ENCODE measurements at regions not wholly inside any gene's neighbourhood (a gene's known extent, or its start where the extent isn't known, plus 50 kb on each side); places are given as distances from the start of the nearest gene placed in this dataset.

DNA sequence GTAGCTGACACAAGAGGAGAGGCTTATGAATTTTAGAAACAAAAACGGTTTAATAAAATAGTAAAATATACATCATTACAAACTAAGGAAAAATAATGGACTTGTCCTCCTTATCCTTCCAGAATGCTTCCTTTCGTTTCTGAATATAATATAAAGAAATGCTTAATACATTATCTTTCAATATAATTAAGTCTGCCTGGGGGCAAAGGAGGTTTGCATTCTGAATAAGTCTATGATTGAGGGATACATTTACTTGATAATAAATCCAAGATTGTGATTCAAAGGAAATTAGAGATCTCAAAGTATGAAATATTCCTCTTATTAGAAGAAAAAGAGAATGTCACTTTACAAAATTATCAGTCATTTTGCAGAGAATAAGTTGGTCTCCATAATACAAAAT lies 386.5 kb downstream of the SPATA31D1 start:
- Histone ChIP-seq H3K36me3 (ENCODE audit: control insufficient read depth in 4 of 4, insufficient read depth in 4 of 4, low read length in 4 of 4) (no peaks in the 10 kb centered on the region), H3K4me1 (ENCODE audit: control insufficient read depth in 5 of 5, insufficient read depth in 5 of 5, low read length in 5 of 5) (no peaks in the 10 kb centered on the region), H3K27ac (ENCODE audit: low read depth in 1 of 2, low read length in 1 of 2) (no peak overlapping the region), H3K4me3 (no peak overlapping the region), H3K9ac (ENCODE audit: insufficient read depth in 1 of 2, low read length in 2 of 2) (no peak overlapping the region), H3K9me3 (ENCODE audit: control insufficient read depth in 4 of 4, insufficient read depth in 3 of 4, low read length in 3 of 4) (no peaks in the 10 kb centered on the region), H3K27me3 (ENCODE audit: control insufficient read depth in 3 of 3, insufficient read depth in 3 of 3, low read length in 2 of 3) (no peaks in the 10 kb centered on the region)
- WGBS, 2 donors, result 86 to 93% methylated on average over 2 of the region's 2 CpGs
- ATAC-seq (ENCODE audit: insufficient read depth, low FRiP score), result no peak
- no peak for DNase-seq
- TF ChIP-seq, protein P1, sequence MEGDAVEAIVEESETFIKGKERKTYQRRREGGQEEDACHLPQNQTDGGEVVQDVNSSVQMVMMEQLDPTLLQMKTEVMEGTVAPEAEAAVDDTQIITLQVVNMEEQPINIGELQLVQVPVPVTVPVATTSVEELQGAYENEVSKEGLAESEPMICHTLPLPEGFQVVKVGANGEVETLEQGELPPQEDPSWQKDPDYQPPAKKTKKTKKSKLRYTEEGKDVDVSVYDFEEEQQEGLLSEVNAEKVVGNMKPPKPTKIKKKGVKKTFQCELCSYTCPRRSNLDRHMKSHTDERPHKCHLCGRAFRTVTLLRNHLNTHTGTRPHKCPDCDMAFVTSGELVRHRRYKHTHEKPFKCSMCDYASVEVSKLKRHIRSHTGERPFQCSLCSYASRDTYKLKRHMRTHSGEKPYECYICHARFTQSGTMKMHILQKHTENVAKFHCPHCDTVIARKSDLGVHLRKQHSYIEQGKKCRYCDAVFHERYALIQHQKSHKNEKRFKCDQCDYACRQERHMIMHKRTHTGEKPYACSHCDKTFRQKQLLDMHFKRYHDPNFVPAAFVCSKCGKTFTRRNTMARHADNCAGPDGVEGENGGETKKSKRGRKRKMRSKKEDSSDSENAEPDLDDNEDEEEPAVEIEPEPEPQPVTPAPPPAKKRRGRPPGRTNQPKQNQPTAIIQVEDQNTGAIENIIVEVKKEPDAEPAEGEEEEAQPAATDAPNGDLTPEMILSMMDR (IDR thresholded peaks at IDR 0.05; ENCODE audit: control extremely low read depth, extremely low read depth), result no peak

DNA sequence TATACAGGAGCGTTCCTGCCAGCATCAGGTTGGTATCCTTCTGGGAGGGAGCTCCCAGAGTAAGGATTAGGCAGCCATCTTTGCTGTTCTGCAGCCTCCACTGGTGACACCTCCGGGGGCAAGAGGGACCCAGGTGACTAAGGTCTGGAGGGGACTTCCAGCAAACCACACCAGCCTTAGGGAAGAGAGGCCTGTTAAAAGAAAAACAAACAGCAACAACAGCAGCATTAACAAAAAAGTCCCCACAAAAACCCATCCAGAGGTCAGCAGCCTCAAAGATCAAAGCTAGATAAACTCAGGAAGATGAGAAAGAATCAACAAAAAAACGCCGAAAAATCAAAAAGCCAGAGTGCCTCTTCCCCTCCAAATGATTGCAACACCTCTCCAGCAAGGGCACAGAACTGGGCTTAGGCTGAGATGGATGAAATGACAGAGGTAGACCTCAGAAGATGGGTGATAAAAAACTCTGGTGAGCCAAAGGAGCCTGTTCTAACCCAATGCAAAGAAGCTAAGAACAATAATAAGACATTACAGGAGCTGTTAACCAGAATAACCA lies 388.2 kb downstream of the SPATA31D1 start:
- ATAC-seq (ENCODE audit: insufficient read depth, low FRiP score), result no peak
- TF ChIP-seq, protein P1 (IDR thresholded peaks at IDR 0.05; ENCODE audit: control extremely low read depth, extremely low read depth), result no peak
- DNase-seq, result no peak
- H3K27ac ChIP-seq (ENCODE audit: low read depth in 1 of 2, low read length in 1 of 2), result no peak overlapping the region
- no peaks in the 10 kb centered on the region for H3K27me3 ChIP-seq (ENCODE audit: control insufficient read depth in 3 of 3, insufficient read depth in 3 of 3, low read length in 2 of 3)
- H3K36me3 ChIP-seq (ENCODE audit: control insufficient read depth in 4 of 4, insufficient read depth in 4 of 4, low read length in 4 of 4), result no peaks in the 10 kb centered on the region
- no peaks in the 10 kb centered on the region for H3K4me1 ChIP-seq (ENCODE audit: control insufficient read depth in 5 of 5, insufficient read depth in 5 of 5, low read length in 5 of 5)
- 82 to 86% methylated on average over 4 of the region's 4 CpGs for WGBS, 2 donors
- no peak overlapping the region for H3K9ac ChIP-seq (ENCODE audit: insufficient read depth in 1 of 2, low read length in 2 of 2)
- no peaks in the 10 kb centered on the region for H3K9me3 ChIP-seq (ENCODE audit: control insufficient read depth in 4 of 4, insufficient read depth in 3 of 4, low read length in 3 of 4)
- H3K4me3 ChIP-seq, result no peak overlapping the region

DNA sequence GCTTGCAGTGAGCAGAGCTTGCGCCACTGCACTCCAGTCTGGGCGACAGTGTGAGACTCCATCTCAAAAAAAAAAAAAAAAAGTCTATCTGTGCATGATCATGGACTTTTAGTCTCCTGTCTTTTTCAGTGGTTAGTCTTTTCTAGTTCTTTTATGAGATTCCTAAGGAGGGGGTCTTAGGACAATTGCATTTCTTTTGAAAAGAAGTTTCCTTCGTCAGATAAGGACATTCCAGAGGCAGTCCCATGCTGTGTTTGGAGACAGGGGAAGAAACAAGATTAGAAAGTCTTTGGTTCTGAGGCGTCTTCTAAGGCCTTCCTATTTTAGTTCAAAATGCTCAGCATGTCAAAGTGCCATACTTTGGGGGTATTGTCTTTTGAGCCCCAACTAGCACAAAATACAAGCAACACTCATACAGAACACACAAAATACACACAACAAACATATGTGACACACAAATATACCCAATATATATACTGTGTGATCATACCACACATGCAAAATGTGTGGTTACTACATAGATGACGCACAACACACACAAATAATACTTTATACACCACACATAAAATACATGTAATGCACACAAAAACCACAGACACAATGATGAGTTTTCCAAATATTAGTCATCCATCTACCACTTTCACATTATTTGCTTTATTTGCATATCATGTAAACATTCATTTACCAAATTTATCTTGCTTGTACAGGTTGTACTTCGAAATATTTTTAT lies 394.5 kb downstream of the SPATA31D1 start:
- TF ChIP-seq, protein P1 (IDR thresholded peaks at IDR 0.05; ENCODE audit: control extremely low read depth, extremely low read depth), result no peak
- no peak for ATAC-seq (ENCODE audit: insufficient read depth, low FRiP score)

More for the DNA sequence above, 394.5 kb downstream of the SPATA31D1 start:
- WGBS, 2 donors, result 88 to 90% methylated on average over 6 of the region's 6 CpGs
- H3K9ac ChIP-seq (ENCODE audit: insufficient read depth in 1 of 2, low read length in 2 of 2), result no peak overlapping the region
- H3K4me1 ChIP-seq (ENCODE audit: control insufficient read depth in 5 of 5, insufficient read depth in 5 of 5, low read length in 5 of 5), result no peaks in the 10 kb centered on the region
- H3K27me3 ChIP-seq (ENCODE audit: control insufficient read depth in 3 of 3, insufficient read depth in 3 of 3, low read length in 2 of 3), result no peaks in the 10 kb centered on the region
- no peaks in the 10 kb centered on the region for H3K9me3 ChIP-seq (ENCODE audit: control insufficient read depth in 4 of 4, insufficient read depth in 3 of 4, low read length in 3 of 4)
- no peaks in the 10 kb centered on the region for H3K36me3 ChIP-seq (ENCODE audit: control insufficient read depth in 4 of 4, insufficient read depth in 4 of 4, low read length in 4 of 4)
- no peak overlapping the region for H3K4me3 ChIP-seq
- no peak overlapping the region for H3K27ac ChIP-seq (ENCODE audit: low read depth in 1 of 2, low read length in 1 of 2)
- DNase-seq, result no peak

All from lung (tissue), 11 donors.